Stomach (tissue), 8 donors: ENCODE measurements at regions not wholly inside any gene's neighbourhood (a gene's known extent, or its start where the extent isn't known, plus 50 kb on each side); places are given as distances from the start of the nearest gene placed in this dataset.

Experiments
- DNase-seq, 2 donors: peaks; one replicate each; pipeline versions ENCODE4 v3.0.0 to v3.0.0-alpha.2; 2013 to 2019
- H3K27ac ChIP-seq, 5 donors: fragments of 200-600 bp in 4 of 5; sonication (generic) in 4 of 5; one replicate each; pipeline ENCODE4 v1.5.1; 2013 to 2019; ENCODE audit warnings: mild to moderate bottlenecking in 1 of 5, moderate library complexity in 1 of 5
- H3K27me3 ChIP-seq, 3 donors: fragments of 200-600 bp; sonication (generic); one replicate each; pipeline ENCODE4 v1.5.1; 2017 to 2019; ENCODE audit warnings: mixed run types in 1 of 3
- H3K36me3 ChIP-seq, 4 donors: fragments of 200-600 bp; sonication (generic); 1 replicate in 3 of 4; 2 replicates in 1 of 4; pipeline ENCODE4 v1.5.1; 2016 to 2019
- H3K4me1 ChIP-seq, 4 donors: fragments of 200-600 bp; sonication (generic); one replicate each; pipeline ENCODE4 v1.5.1; 2016 to 2019
- H3K4me3 ChIP-seq, 4 donors: fragments of 200-600 bp; sonication (generic) in 3 of 4; one replicate each; pipeline ENCODE4 v1.5.1; 2016 to 2019; ENCODE audit warnings: mild to moderate bottlenecking in 1 of 4
- H3K9me3 ChIP-seq, 4 donors: fragments of 200-600 bp; sonication (generic); one replicate each; pipeline ENCODE4 v1.5.1; 2016 to 2019
- EP300 ChIP-seq: sonication (generic); formaldehyde crosslinking; IDR thresholded peaks from one replicate; pipeline ENCODE4 v1.6.1; 2017; ENCODE audit warnings: antibody characterized with exemption
- POLR2A ChIP-seq, 4 donors: fragments of 450-650 bp; IDR thresholded peaks; one replicate each; pipeline ENCODE4 v1.6.1; 2016; ENCODE audit warnings: antibody characterized with exemption in 4 of 4, control low read depth in 2 of 4, mild to moderate bottlenecking in 1 of 4, moderate library complexity in 1 of 4
- POLR2AphosphoS5 ChIP-seq, 3 donors: sonication (generic); formaldehyde crosslinking; IDR thresholded peaks; one replicate each; pipeline ENCODE4 v1.6.1; 2016; ENCODE audit warnings: antibody characterized with exemption in 3 of 3
- WGBS, 5 donors: extraction: QIAGEN DNeasy Blood & Tissue Kit in 3 of 5; methylation state at CpG; one replicate each; pipeline versions ENCODE4 v1.1.5 to v1.1.7; 2013 to 2018; 5-methylcytosine and 5-hydroxymethylcytosine counted together
- intact Hi-C: fragments of 100-400 bp; cut with DNase I; formaldehyde crosslinking; loops from one replicate; pipeline ENCODE4 v1.15.1; 2023; ENCODE audit warnings: low total_unique reads
- TF ChIP-seq, protein P1 (sequence below), 7 experiments: fragments of 450-650 bp in 4 of 7; fragments of 200-600 bp in 3 of 7; sonication (generic) in 3 of 7; IDR thresholded peaks; one replicate each; pipeline ENCODE4 v1.5.1; 2016 to 2019; ENCODE audit warnings: antibody characterized with exemption in 7 of 7, control low read depth in 2 of 7, mild to moderate bottlenecking in 1 of 7
- donor health status: healthy with polysubstance abuse.
- donor health status: Bipolar disorder and iron deficiency.
- donor health status: healthy.

DNA sequence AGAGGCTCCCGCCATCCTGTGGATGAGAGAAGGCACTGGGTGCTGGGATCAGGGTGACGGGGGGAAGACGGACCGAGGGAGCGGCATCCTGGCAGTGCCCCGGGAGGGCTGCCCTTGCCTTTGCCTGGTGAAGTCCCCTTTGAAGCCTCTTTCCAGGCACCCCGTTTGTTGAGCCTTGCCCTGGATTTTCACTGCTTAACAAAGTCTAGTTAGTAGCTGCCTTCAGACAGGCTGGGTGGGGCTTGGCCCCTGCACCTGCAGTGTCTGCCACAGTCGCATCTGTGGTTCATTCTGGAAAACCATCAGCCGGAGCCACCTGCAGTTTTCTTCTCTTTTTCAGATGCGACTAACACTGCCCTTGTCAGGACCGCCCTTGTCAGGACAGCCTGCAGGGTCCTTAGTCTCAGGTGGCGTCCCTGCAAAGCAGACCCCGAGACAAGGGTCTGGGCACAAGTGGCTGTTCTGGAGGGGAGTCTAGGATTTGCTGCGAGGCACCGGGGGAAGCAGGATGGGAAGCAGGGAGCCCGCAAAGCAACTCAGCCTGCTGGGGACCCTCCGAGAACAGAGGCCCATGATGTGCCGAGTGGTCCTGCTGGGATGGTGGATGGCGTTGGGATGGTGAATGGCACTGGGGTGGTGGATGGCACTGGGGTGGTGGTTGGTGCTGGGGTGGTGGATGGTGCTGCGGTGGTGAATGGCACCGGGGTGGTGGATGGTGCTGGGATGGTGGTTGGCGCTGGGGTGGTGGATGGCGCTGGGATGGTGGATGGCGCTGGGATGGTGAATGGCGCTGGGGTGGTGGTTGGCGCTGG is 147.9 kb upstream of the COL5A1 start:
- no peak for DNase-seq
- no peak overlapping the region for H3K4me3 ChIP-seq
- TF ChIP-seq POLR2AphosphoS5 (IDR thresholded peaks at IDR 0.05) (no peak), EP300 (no peak), POLR2A (IDR thresholded peaks at IDR 0.05) (no peak)
- TF ChIP-seq, protein P1, sequence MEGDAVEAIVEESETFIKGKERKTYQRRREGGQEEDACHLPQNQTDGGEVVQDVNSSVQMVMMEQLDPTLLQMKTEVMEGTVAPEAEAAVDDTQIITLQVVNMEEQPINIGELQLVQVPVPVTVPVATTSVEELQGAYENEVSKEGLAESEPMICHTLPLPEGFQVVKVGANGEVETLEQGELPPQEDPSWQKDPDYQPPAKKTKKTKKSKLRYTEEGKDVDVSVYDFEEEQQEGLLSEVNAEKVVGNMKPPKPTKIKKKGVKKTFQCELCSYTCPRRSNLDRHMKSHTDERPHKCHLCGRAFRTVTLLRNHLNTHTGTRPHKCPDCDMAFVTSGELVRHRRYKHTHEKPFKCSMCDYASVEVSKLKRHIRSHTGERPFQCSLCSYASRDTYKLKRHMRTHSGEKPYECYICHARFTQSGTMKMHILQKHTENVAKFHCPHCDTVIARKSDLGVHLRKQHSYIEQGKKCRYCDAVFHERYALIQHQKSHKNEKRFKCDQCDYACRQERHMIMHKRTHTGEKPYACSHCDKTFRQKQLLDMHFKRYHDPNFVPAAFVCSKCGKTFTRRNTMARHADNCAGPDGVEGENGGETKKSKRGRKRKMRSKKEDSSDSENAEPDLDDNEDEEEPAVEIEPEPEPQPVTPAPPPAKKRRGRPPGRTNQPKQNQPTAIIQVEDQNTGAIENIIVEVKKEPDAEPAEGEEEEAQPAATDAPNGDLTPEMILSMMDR (IDR thresholded peaks at IDR 0.05): no peak
- no peak overlapping the region for H3K27ac ChIP-seq
- WGBS, 5 donors: 80 to 86% (median 82%) methylated on average over 25 to 26 of the region's 26 CpGs
- peaks cover 0 to 34% (median 5%) of the 10 kb centered on the region in 3 donors for H3K27me3 ChIP-seq
- no peaks in the 10 kb centered on the region for H3K4me1 ChIP-seq
- H3K9me3 ChIP-seq: no peaks in the 10 kb centered on the region
- intact Hi-C loops: no loop called here
- no peaks in the 10 kb centered on the region for H3K36me3 ChIP-seq

DNA sequence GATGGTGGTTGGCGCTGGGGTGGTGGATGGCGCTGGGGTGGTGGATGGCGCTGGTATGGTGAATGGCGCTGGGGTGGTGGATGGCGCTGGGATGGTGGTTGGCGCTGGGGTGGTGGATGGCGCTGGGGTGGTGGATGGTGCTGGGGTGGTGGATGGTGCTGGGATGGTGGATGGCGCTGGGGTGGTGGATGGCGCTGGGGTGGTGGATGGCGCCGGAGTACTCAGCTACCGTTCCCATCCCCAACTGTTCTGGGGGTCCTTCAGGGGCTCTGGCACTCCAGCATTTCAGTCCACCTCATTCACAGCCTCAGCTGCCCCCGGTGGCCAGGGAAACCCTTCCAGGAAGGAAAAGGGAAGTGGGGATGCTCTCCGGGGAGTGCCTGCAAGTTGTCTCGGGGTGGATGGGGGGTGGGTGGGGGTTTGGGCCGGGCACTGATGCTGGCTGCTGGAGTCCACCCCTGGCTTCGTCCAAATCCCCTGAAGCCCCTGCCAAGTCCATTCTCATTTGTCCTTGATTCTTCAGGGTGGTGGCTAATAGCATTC is 147.3 kb upstream of the COL5A1 start:
- Histone ChIP-seq H3K27ac (no peak overlapping the region), H3K4me3 (no peak overlapping the region), H3K36me3 (no peaks in the 10 kb centered on the region), H3K27me3 (peaks cover 0 to 33% (median 5%) of the 10 kb centered on the region in 3 donors), H3K9me3 (no peaks in the 10 kb centered on the region), H3K4me1 (no peaks in the 10 kb centered on the region)
- TF ChIP-seq, protein P1 (IDR thresholded peaks at IDR 0.05): no peak
- 78 to 84% (median 83%) methylated on average over 16 to 17 of the region's 17 CpGs for WGBS, 5 donors
- DNase-seq: no peak
- intact Hi-C loops: no loop called here

DNA sequence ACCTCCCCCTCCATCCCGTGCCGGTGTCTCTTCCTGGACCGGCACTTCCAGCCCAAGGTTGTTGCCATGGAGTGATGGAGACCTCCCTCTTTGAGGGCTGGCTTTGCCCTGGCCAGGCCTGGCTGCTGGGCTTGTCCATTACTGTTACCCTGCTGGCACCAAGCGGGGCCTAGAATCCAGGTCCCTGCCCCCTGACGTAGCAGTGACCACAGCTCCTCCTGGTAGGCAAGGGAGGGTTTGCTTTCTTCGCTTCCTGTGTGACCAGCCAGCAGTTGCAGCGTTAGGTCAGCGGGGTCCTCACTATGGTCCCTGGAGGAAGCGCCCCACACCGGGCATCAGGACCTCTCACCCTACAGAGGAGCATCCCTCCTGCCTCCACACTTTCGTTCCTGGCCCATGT is 146.7 kb upstream of the COL5A1 start:
- WGBS, 5 donors: 72 to 83% (median 76%) methylated on average over 10 to 11 of the region's 11 CpGs
- no peak for DNase-seq
- TF ChIP-seq POLR2AphosphoS5 (IDR thresholded peaks at IDR 0.05) (no peak), POLR2A (IDR thresholded peaks at IDR 0.05) (no peak), EP300 (no peak)
- TF ChIP-seq, protein P1 (IDR thresholded peaks at IDR 0.05): no peak
- H3K27me3 ChIP-seq: peaks cover 0 to 32% (median 5%) of the 10 kb centered on the region in 3 donors
- H3K36me3 ChIP-seq: no peaks in the 10 kb centered on the region
- no peaks in the 10 kb centered on the region for H3K9me3 ChIP-seq
- no peak overlapping the region for H3K4me3 ChIP-seq
- no peak overlapping the region for H3K27ac ChIP-seq
- intact Hi-C loops: no loop called here
- no peaks in the 10 kb centered on the region for H3K4me1 ChIP-seq

DNA sequence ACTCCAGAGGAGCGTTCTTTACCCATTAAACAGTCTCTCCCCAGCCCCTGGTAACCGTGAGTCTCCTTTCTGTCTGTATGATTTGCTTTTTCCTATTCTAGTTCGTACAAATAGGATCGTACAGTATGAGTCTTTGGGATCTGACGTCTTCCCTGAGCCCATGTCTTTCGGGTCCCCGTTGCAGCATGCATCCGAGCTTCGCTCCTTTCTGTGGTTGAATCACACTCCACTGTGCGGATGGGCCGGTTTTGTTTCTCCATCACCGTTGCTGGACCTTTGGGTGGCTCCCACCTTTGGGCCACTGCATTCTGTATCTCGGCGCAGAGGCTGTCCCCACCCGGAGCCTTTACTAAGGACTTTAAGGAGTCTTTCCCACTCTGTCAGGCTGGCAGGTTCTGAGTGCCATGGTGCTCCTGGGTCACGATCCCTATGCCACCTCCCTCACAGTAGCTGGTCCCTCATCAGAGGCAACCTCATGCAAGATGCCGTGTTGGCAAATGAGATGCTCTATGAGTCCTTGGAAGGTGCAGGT is 145.7 kb upstream of the COL5A1 start:
- WGBS, 5 donors: 87 to 91% (median 88%) methylated on average over 17 of the region's 17 CpGs
- no peaks in the 10 kb centered on the region for H3K9me3 ChIP-seq
- no peak overlapping the region for H3K27ac ChIP-seq
- H3K4me3 ChIP-seq: no peak overlapping the region
- no peak for DNase-seq
- peaks cover 0 to 36% (median 7%) of the 10 kb centered on the region in 3 donors for H3K27me3 ChIP-seq
- no peaks in the 10 kb centered on the region for H3K36me3 ChIP-seq
- intact Hi-C loops: no loop called here
- no peaks in the 10 kb centered on the region for H3K4me1 ChIP-seq
- TF ChIP-seq POLR2AphosphoS5 (IDR thresholded peaks at IDR 0.05) (no peak), EP300 (no peak)
- TF ChIP-seq, protein P1 (IDR thresholded peaks at IDR 0.05): no peak
